ENCODE measurements at regions not wholly inside any gene's neighbourhood (a gene's known extent, or its start where the extent isn't known, plus 50 kb on each side); places are given as distances from the start of the nearest gene placed in this dataset.

GRCh38 chr7:68306692-68307107 is 1291.6 kb upstream of the AUTS2 start:
- Histone ChIP-seq H4K20me1 (ENCODE audit: insufficient read depth) (no peaks in the 10 kb centered on the region), H3K4me1 (ENCODE audit: low read depth, poor library complexity, severe bottlenecking) (peaks cover 5% of the 10 kb centered on the region), H3K9ac (no peak overlapping the region), H3K79me2 (ENCODE audit: insufficient read depth, low read depth) (no peaks in the 10 kb centered on the region), H3K4me2 (no peak overlapping the region), H3K27me3 (ENCODE audit: insufficient read depth, low read depth) (no peaks in the 10 kb centered on the region), H3K4me3 (IDR thresholded peaks at IDR 0.05; ENCODE audit: insufficient read depth, low read depth, low read length) (no peak overlapping the region), H3K36me3 (ENCODE audit: insufficient read depth) (no peaks in the 10 kb centered on the region), H3K27ac (no peak overlapping the region), H2AFZ (ENCODE audit: low read depth) (no peak overlapping the region)
- no peak for TF ChIP-seq CTCF (conservative IDR thresholded peaks at IDR 0.05; ENCODE audit: low read depth, low read length)

GRCh38 chr7:68309271-68309670 is 1289.0 kb upstream of the AUTS2 start:
- H2AFZ ChIP-seq (ENCODE audit: low read depth) = no peak overlapping the region
- TF ChIP-seq CTCF (conservative IDR thresholded peaks at IDR 0.05; ENCODE audit: low read depth, low read length) = no peak
- no peak overlapping the region for H3K4me3 ChIP-seq (IDR thresholded peaks at IDR 0.05; ENCODE audit: insufficient read depth, low read depth, low read length)
- peaks cover 5% of the 10 kb centered on the region for H3K4me1 ChIP-seq (ENCODE audit: low read depth, poor library complexity, severe bottlenecking)
- no peak overlapping the region for H3K9ac ChIP-seq
- H3K4me2 ChIP-seq = no peak overlapping the region
- no peaks in the 10 kb centered on the region for H4K20me1 ChIP-seq (ENCODE audit: insufficient read depth)
- H3K79me2 ChIP-seq (ENCODE audit: insufficient read depth, low read depth) = no peaks in the 10 kb centered on the region
- H3K27me3 ChIP-seq (ENCODE audit: insufficient read depth, low read depth) = no peaks in the 10 kb centered on the region
- H3K27ac ChIP-seq = no peak overlapping the region
- H3K36me3 ChIP-seq (ENCODE audit: insufficient read depth) = no peaks in the 10 kb centered on the region

- H3K27me3 ChIP-seq (ENCODE audit: insufficient read depth, low read depth) = no peaks in the 10 kb centered on the region
- TF ChIP-seq CTCF (conservative IDR thresholded peaks at IDR 0.05; ENCODE audit: low read depth, low read length) = no peak
These were observed 1288.5 kb upstream of the AUTS2 start for GRCh38 chr7:68309806-68310205.

GRCh38 chr7:68311958-68312357 is 1286.3 kb upstream of the AUTS2 start:
- Histone ChIP-seq H2AFZ (ENCODE audit: low read depth) (no peak overlapping the region), H3K36me3 (ENCODE audit: insufficient read depth) (no peaks in the 10 kb centered on the region), H3K4me3 (IDR thresholded peaks at IDR 0.05; ENCODE audit: insufficient read depth, low read depth, low read length) (no peak overlapping the region), H3K4me2 (no peak overlapping the region), H3K27ac (no peak overlapping the region), H3K4me1 (ENCODE audit: low read depth, poor library complexity, severe bottlenecking) (peaks cover 5% of the 10 kb centered on the region), H4K20me1 (ENCODE audit: insufficient read depth) (no peaks in the 10 kb centered on the region), H3K27me3 (ENCODE audit: insufficient read depth, low read depth) (no peaks in the 10 kb centered on the region), H3K9ac (no peak overlapping the region), H3K79me2 (ENCODE audit: insufficient read depth, low read depth) (no peaks in the 10 kb centered on the region)
- no peak for TF ChIP-seq CTCF (conservative IDR thresholded peaks at IDR 0.05; ENCODE audit: low read depth, low read length)

More at GRCh38 chr7:68309806-68310205, 1288.5 kb upstream of the AUTS2 start:
- no peaks in the 10 kb centered on the region for H3K79me2 ChIP-seq (ENCODE audit: insufficient read depth, low read depth)
- H3K27ac ChIP-seq = no peak overlapping the region
- no peak overlapping the region for H3K4me3 ChIP-seq (IDR thresholded peaks at IDR 0.05; ENCODE audit: insufficient read depth, low read depth, low read length)
- H4K20me1 ChIP-seq (ENCODE audit: insufficient read depth) = no peaks in the 10 kb centered on the region
- H2AFZ ChIP-seq (ENCODE audit: low read depth) = no peak overlapping the region
- no peak overlapping the region for H3K9ac ChIP-seq
- no peaks in the 10 kb centered on the region for H3K36me3 ChIP-seq (ENCODE audit: insufficient read depth)
- H3K4me2 ChIP-seq = no peak overlapping the region
- H3K4me1 ChIP-seq (ENCODE audit: low read depth, poor library complexity, severe bottlenecking) = peaks cover 5% of the 10 kb centered on the region
